A673 (cell line): ENCODE measurements at regions not wholly inside any gene's neighbourhood (a gene's known extent, or its start where the extent isn't known, plus 50 kb on each side); places are given as distances from the start of the nearest gene placed in this dataset.

Experiments
- CTCF ChIP-seq: fragments of 300-800, 200-600 bp; sonication (generic); conservative IDR thresholded peaks from 2 replicates; pipeline ENCODE4 v1.5.1; 2017; ENCODE audit warnings: low read depth, mild to moderate bottlenecking, antibody characterized with exemption, low read length, moderate library complexity, mixed read lengths
- EZH2 ChIP-seq: fragments of 200-600 bp; sonication (generic); IDR thresholded peaks from 2 replicates; pipeline ENCODE4 v1.6.1; 2017; ENCODE audit warnings: borderline replicate concordance, low read depth, mild to moderate bottlenecking, mixed read lengths, antibody characterized with exemption, low read length; ENCODE audit not compliant: poor library complexity, severe bottlenecking

GRCh38 chr10:10294881-10295529 is 722.7 kb upstream of the CELF2 start:
- TF ChIP-seq CTCF (no peak), EZH2 (no peak)
